OCI-LY7 (cell line): ENCODE measurements at regions not wholly inside any gene's neighbourhood (a gene's known extent, or its start where the extent isn't known, plus 50 kb on each side); places are given as distances from the start of the nearest gene placed in this dataset.

Experiments
- EZH2phosphoT487 ChIP-seq: fragments of 200-600 bp; sonication (generic); IDR thresholded peaks from 2 replicates; pipeline ENCODE4 v1.6.1; 2018; ENCODE audit warnings: low read depth, borderline replicate concordance, mild to moderate bottlenecking, mixed run types, antibody characterized with exemption, low read length, moderate library complexity, mixed read lengths
- TF ChIP-seq, protein P1 (sequence below): fragments of 200-600 bp; sonication (generic); conservative IDR thresholded peaks from 2 replicates; pipeline ENCODE4 v1.5.1; 2014; ENCODE audit warnings: mild to moderate bottlenecking, antibody characterized with exemption, low read length, moderate library complexity, mixed read lengths

DNA sequence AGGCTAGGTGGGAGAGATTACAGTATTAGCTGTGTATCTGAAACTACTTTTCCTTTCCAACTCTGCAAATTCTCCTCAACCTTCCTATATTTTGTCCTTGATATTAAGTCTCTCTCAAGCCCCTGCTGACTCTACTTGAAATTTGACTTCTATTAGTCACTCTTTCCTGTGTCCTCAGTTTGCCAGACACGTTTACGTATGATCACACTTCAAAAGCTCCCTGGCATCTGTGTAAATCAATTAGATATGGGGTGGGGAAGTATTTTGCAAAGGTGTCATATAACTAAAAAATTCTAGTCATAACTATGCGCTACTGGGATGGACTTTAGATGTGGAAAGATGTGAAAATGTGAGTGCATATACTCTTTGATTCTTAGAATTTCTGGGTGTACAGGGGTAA lies 67.4 kb upstream of the ARHGAP24 start:
- TF ChIP-seq, protein P1, sequence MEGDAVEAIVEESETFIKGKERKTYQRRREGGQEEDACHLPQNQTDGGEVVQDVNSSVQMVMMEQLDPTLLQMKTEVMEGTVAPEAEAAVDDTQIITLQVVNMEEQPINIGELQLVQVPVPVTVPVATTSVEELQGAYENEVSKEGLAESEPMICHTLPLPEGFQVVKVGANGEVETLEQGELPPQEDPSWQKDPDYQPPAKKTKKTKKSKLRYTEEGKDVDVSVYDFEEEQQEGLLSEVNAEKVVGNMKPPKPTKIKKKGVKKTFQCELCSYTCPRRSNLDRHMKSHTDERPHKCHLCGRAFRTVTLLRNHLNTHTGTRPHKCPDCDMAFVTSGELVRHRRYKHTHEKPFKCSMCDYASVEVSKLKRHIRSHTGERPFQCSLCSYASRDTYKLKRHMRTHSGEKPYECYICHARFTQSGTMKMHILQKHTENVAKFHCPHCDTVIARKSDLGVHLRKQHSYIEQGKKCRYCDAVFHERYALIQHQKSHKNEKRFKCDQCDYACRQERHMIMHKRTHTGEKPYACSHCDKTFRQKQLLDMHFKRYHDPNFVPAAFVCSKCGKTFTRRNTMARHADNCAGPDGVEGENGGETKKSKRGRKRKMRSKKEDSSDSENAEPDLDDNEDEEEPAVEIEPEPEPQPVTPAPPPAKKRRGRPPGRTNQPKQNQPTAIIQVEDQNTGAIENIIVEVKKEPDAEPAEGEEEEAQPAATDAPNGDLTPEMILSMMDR = no peak
- no peak for TF ChIP-seq EZH2phosphoT487
